Fibroblast of the conjunctiva (primary cell): ENCODE measurements at regions not wholly inside any gene's neighbourhood (a gene's known extent, or its start where the extent isn't known, plus 50 kb on each side); places are given as distances from the start of the nearest gene placed in this dataset.

ENCODE experiments used
- DNase-seq: peaks from one replicate; pipeline ENCODE4 v3.0.0-alpha.2; 2010; ENCODE audit warnings: low read depth

DNA sequence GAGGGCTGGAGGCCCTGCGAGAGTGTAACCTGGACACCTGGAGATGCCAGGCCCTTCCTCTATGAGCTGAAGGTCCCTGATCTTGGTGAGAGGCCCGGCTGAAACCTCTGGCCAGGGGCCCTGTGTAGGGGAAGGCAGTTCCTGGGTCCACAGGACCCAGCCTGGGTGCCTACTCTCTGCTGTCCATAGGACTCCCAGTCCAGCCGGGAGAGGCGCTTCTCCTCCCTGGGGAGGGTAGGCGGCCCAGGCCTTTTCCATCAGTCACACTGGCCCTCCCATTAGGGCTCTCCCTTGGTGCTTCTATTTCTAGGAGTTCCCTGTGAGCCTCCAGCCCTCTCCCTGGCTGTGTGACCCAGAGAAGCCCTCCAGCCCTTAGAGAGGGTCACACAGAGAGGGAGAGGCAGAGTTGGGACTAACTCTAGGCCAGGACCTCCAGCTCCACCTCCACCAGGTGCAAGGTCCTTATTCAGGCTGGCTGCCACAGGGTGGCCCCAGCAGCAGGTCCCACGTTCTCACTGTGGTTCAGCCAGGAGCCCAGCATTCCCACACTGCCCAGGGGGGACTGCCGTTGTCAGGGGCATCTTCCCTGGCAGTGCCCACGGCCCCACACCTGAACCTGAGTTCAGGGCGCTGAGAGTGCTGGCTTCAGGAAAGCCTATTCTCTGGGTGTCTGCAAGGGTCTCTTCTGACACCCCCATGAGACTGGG, 146.8 kb downstream of the SMAD6 start:
- DNase-seq: no peak

DNA sequence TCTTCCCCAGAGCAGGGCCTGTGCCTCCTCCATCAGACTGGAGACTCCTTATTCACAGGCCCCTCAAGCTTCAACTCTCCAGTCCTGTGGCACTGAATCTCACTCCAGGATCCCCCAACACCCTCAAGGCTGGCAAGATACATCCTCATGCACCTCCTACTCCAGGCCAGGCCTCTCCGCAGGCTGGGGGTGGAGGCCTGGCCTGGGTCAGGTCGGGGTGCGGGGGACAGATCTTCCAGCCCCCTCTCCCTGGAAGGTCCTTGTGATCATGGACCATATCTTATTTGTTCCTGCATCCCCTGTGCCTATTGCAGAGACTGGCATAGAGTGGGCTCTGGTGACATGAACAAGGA, 147.3 kb downstream of the SMAD6 start:
- no peak for DNase-seq

DNA sequence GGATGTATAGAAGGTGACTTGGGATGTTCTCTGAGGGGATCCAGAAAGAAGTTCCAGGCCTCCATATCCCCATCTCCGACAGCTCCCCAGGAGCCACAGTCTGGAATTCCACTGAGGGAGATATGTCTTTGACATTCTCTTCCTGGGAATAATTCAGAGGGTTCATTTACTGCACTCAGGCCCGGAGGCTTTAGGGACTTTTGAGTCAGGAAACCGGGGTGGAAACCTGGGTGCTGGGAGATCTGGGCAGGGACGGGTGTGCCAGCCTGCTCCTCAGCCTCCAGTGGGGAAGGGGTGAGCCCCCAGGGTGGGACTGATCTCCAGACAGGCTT, 147.7 kb downstream of the SMAD6 start:
- DNase-seq: no peak

DNA sequence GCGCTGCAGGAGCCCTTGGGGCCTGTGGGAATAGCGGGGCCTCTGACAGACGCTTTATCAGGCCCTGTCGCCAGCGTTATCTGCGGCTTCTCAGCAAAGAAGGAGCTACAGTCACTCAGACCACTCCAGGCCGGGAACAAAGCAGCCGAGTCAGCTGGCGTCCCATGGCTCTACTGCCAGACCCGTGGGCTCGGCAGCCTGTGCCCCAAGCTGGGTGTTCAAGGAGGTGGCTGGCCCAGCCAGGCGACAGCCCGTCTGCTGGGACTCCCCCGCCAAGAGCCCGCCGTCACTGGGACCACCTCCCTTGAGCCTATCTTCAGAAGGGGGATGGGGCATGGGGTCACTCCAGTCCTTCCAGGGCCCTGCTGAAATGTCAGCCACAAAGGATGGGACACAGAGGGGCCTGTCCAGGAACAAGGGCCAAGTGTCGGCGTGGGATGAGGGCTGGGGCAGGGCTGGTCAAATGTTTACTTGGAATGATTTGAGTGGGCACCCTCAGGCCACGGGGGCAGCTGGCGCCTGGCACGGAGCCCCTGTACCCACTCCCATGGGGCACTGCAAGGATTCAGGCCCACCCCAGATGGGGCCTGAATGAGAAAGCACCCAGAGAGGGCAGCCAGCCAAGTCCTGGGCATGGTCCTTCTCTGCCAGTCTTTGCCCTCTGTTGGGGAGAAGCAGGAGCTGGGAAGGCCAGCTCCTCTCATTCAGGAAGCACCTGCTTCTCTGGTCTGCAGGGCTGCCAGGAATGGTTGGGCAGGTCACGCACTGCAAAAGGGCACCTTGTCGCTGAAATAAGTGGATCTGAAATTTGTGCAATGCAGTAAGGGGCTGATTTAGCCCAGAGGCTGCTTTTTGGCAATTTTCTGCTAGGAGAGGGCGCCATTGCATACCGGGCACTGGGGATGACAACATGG, 148.3 kb downstream of the SMAD6 start:
- DNase-seq: no peak

DNA sequence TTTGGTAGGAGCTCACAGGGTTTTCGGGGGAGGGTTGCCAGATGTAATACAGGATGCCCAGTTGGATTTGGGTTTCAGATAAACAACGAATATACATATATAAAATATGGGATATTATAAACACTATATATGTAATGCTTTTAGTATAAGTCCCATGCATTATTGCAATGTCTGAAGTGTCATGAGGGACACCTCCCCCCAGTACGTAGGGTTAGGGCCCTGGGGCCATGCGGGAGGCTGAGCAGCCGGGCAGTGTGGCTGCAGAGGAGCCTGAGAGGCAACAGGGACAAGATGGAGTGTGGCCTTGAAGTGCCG, 148.9 kb downstream of the SMAD6 start:
- no peak for DNase-seq

DNA sequence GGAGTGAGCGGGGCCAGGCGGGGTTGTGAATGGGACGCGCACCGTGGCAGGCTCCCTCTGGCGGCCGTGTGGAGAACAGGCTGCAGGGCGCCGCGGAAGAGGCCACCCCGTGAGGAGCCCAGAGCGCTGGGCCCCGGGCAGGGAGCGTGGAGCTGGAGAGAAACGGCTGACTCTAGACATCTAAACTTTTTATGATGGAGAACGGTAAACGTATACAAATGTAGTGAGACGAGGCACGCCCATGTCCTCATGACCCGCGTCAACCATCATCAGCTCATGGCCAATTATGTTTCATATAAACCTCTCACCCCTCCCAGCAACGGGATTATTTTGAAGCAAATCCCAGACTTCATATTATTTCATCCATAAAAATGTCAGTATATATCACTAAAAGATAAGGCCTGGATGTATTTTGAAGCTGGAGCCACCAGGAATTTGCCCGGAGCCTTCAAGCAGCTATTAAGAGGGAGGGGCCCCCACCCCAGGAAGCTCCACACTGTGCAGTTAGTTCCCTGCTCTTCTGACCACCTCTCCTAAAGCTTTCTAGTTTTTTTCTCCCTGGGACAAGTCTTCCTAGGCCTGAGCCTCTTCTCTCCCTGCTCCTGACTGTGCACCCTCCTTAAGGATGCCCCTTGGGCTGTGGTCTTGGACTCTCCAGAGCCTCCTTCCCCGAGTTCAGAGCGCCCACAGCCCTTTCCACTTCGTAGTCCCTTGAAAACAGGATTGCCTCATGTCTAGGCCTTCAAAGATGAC, 149.5 kb downstream of the SMAD6 start:
- DNase-seq: peak; percentile 66

DNA sequence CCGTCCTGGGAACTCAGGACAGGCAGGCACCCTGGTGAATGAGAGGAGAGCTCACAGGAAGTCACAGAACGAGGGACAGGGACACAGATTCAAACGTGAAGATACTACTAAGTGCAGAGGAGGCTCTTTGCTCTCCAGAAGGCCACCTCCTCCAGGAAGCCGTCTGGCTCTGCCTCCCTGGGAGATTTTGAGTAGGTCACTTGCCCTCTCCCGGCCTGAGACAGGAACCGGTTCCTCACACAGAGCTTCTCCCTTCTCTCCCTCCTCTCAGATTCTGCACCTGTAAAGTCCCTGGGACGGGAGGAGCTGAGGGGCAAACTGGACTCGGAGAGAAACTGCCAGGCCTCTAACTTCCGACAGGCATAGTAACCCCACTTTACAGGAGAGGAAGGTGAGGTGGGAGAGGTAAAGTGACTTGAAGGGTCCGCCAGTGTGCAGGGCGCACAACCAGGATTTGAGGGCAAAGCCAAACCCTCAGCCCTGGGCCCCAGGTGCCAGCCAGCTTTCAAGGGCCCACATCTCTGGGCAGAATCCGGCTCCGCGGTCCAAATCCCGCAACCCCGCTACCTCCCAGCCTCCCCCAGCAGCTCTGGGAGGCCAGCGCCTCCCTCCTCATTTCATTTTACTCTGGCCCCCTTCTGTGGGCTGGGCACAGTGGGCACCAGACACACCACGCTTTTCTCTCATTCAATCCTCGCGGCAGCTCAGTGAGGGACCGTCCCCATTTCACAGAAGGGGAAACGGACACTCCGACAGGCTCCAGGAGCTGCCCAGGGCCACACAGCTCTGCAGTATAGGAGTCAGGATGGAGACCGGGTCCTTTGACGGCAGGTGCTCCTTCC, 150.2 kb downstream of the SMAD6 start:
- DNase-seq: no peak

DNA sequence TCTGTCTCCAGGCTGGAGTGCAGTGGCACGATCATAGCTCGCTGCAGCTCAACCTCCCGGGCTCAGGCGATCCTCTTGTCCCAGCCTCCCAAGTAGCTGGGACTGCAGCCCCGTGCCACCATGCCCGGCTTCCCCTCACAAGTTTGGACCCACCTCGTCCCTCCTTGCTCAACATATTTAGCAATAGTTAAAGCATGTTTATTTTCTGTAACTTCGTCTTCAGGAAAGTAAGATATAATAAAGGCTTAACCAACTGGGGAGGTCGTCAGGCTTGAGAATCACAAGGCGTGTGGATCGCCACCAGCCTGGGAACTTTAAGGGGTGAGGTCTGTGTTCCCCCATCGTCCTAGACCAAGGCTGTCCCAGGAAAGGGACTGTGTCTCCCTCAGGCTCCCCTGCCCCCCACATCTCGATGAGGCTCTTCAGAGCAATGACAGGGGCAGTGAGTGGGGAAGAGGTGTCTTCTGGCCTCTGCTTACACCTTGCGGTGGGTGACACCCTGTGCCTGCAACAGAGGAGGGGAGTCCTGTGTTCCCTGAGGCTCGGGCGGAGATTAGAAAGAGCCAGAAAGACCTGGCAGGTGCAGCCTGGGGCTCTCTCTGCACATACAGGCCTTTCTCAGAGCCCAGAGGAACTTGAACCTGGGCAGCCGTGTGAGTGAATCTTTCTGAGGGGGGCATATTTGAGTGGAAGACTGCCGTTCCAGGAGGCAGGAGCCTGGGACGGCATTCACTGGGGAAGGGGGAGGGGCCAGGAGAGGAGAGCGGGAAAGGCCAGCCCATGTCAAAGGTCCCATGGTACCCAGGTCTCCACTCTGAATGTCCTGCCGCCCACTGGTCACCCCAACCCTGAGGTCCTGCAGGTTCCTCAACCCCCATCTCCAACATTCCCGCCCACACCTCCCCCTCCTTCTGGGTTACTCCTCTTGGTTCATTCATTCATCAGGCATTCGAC, 152.3 kb downstream of the SMAD6 start:
- no peak for DNase-seq

DNA sequence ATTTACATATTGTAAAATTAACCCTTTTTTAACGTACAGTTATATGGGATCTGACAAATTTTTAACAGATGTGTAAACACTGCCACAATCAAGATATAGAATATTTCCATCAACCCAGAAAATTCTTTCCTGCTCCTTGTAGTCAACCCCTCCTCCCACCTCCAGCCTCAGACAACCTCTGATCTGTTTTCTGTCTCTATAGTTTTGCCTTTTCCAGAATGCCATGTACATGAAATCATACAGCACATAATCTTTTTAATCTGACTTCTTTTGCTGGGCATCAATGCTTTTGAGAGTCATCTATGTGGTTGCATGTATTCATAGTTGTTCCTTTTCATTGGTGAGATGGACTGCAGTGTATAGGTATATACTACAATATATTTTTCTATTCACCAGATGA, 153.0 kb downstream of the SMAD6 start:
- no peak for DNase-seq

DNA sequence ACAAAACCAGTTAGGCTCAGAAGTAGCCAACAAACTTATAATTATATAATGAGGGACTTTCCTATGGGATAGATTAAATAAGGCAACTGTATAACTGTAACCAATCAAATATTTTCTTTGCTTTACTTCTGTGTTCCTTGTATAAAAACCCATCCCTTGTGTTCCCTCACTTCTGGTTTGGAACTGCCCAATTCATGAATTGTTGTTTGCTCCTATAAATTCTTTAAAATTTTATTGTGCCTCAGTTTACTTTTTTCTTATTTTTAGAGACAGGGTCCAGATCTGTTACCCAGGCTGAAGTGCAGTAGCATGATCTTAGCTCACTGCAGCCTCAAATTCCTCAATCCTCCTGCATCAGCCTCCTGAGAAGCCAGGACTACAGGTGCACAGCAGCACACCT, 155.7 kb downstream of the SMAD6 start:
- DNase-seq: no peak

DNA sequence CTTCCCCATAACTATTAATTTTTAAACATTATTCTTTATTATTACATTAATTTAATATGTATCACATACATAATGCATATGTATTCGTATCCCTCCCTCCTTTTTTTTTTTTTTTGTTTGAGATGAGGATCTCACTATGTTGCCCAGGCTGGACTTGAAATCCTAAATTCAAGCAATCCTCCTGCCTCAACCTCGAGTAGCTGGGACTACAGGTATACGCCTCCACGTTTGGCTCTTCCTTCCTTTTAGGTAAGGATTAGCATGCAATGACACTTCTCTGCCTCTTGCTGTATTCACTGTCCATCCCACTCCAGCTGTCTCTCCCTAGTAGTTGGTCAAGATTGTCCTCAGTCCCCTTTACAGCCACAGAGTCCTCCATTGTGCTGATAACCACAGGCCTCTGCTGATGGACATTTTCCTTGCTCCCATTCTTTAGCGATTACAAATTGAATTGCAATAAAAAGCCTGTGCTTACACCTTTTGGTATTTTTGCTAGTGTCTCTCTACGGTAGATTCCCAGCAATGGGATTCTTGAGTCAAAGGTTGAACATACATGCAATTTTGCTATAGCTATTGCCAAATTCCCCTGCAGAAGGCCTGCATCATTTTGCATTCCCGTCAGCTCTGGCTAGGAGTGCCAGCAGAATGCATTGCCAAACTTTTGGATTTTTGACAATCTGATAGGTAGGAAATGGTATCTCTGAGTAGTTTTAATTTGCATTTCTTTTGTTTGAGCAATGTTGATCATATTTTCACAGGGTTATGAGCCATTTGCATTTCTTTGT, 156.6 kb downstream of the SMAD6 start:
- no peak for DNase-seq

DNA sequence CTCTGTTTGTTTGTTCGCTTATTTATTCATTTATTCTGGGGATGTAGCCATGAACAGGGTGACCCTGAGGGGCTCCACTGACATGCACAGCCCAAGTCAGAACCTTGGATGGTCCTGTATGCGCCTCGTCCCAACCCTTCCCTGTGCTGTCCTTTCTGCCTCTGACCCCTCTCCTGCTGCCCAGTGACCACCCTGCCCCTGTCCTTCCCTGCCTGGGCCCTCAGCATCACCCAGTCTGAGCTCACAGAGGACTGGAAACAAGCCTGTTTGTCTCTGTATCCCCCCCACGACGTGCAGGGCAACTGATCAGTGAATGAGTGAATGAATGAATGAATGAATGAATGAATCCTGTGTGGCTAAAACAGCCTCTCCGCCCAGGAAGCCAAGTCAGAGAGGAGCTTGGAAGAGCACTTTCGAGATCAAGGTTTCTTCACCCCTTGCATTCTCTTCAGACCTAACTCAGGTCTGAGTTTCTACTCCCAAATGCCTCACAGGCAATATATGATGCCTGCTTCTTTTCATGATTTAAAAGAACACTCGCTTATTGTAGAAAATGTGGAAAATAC, 157.7 kb downstream of the SMAD6 start:
- DNase-seq: no peak

DNA sequence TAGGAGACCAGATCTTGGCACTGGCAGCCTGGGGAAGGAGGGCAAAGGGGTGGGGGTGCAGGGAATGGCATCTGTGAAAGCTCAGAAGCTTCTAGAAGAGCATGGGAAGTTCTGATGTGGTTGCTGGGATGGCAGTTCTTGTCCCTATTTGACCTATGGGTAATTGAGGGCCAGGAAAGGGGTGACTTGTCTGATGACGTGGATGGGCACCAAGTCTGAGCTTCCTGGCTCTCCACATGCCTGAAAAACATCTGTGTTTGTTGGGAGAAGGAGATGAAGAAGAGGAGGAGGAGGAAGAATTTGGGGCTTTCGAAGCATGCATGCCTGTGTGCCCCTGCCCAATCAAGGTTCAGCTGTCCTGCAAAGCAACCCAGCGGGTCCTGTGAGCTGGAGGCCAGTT, 158.8 kb downstream of the SMAD6 start:
- DNase-seq: no peak

DNA sequence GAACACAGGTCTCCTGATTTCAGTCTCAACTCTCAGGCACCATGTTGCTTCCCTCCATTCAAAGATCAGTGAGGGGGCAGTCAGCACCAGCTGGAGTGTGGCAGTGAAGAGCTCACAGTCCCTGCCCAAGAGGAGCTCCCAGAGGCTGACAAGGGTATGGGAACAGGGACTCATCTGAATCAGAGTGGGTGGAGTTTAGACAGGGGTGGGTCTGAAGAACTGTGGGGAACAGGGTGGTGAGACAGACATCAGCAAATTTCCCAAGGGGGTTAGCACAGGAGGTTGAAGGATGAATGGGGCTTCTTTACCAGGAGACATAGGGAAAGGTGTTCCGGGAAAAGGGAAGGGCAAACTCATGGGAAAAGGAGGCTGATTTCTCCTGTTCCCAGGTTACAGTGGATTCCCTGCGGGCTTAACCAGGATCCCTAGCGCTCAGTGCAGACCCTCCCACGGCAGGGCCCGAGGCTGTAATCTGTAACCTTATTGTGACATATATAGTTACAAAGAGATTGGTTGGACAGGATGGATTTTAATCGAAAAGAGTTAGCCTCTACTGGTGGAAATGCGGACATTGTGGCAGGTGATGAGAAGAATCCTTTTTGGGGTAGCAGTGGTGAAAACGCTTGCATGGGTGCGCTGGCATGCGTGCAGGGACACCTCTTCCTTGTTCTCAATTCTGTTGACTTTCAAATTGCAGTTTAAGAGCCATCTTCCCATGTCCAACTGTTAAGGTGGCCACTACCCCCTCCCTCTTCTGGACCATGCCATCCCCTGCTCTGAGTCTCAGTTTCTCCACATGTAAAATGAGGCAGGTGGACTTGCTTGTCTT, 160.3 kb downstream of the SMAD6 start:
- no peak for DNase-seq

DNA sequence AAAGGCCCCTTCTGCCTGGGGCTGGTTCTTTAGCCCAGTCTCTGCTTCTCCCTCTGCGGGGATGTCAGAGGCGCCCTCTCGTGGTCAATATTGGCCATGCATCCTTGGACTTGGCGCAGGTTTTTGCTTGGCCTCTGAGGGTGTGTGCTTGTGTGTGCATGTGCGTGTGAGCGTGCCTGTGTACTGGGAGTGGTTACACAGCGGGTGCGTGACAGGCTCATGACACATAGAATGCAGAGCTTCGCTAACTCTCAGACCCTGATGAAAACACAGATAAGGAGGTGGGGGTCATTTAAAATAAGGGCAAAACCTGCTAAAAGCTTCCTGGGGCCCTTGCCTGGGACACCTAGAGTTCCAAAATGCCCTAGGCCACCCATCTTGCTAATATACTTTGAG, 160.9 kb downstream of the SMAD6 start:
- DNase-seq: peak; percentile 68

DNA sequence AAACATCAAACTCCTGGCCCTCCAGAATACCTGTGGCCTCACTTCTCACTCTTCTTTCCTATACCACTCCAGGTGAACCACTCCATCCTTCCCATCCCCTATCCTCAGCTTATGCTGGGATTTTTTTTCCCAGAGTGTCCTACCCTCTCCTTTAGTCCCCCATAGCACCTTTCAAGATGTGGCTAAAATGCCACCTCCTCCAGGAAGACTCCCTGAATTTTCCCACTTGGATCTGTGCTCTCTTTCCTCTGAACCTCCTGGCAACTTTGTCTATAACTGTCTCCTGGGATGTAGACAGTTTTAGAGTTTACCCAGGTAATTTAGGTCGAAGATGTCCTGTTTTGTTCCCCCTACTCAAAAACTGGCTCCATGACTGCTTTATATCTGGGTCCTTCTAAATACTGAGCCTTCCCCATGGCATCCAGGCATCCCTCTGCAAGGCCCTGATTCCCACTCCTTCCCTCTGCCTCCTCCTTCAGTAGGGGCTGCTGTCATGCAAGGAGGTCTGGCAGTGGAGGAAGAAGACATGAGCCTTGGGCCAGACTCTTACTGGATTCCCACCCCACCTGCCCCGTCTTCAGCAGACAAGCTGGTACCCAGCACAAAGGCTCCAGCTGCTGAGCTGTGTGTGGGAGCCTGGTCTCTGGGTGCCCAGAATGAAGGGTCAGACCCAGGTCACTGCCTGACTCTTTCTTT, 161.5 kb downstream of the SMAD6 start:
- no peak for DNase-seq

DNA sequence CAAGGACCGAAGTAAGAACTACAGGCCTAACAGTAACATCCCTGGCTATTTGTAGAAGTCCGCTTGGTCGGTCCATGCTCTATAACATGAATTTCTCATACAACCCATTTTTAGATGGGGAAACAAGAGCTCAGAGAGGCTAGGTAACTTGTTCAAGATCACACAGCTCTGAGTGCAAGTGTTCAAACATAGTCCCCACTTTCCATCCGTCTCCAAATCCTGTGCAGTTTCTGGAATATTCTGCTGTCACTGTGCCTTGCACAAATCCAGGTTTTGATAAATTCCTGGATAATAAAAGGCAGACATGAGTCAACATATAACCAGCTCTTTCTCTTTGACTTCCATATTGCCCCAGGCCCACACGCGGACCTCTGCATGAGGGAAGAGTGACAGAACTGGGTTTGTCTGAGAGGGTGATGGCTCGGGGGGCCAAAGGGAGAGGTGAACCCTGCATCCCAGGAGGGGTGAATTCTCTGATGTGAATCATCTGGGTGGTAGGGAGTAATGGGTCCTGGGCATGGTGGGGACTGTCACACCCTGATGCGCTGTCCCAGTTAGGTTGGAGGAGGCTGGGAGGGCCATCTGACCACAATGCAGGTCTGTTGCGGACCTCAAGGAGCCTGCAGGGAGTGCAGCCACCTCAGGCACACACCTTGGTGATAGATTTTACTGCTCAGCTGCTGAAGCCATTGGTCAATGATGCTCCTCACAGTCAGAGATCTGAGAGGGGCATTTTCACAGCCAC, 162.2 kb downstream of the SMAD6 start:
- DNase-seq: no peak

DNA sequence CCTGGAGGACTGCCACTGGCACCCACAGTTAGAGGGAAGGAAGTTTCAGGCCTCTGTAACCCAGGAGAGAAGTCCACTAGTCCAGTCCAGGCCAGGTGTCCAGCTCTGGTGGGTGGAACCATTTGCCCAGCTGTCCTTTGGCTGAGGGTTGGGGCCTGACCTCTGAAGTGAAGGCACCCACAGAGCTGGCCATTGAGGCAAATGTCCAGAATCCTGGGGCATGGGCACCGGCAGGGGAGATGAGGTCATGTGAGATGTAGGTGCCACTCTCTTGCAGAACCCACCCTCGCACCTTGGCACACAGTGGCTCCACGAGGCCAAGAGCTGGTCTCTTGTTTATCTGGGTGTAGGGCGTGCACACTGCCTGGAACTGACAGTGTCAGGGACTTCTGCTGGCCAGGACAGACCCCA, 162.8 kb downstream of the SMAD6 start:
- DNase-seq: no peak
